HG02852 (cell line): ENCODE measurements at regions not wholly inside any gene's neighbourhood (a gene's known extent, or its start where the extent isn't known, plus 50 kb on each side); places are given as distances from the start of the nearest gene placed in this dataset.
"Not testable (repeated sequence)": the region's sequence is repeated elsewhere in the genome, so short reads cannot be mapped to it uniquely, and the experiment has no call there.

Source experiments
- ATAC-seq: cut with Tn5 transposase; IDR thresholded peaks from one replicate; pipeline ENCODE4 v1.9.1; 2021; ENCODE audit warnings: mild to moderate bottlenecking, moderate library complexity; ENCODE audit not compliant: unreplicated experiment

DNA sequence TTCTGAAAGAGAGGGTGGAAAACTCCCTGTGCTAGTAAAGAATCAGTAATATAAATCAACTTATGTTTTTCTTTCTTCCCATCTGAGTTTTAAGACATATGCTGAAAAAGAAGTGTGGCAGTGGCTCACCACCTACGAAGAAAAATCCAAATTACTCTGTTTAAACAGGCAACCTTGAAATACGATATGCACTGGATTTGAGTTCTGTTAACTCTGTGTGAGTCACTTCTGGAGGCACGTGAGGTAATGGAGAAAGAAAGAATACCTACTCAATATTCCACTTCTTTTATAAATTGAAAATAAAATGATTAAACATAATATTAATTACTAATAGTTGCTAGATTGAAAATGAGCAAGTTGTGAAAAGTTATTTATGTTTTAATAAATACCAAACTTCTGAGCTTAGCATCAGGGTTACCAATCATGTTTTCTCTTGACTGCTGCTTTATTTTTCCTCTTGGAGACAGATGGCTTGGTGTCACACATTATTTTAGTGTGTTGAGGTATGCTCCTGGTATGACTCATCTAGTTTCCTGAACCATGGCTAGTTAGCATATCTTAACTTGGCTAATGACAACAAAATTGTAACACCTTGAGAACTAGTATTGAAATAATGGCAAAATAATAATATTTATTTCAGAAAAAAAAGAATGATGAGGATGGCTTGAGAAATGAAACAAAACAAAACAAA lies 1705.5 kb upstream of the PIK3C3 start:
- ATAC-seq, result no peak

DNA sequence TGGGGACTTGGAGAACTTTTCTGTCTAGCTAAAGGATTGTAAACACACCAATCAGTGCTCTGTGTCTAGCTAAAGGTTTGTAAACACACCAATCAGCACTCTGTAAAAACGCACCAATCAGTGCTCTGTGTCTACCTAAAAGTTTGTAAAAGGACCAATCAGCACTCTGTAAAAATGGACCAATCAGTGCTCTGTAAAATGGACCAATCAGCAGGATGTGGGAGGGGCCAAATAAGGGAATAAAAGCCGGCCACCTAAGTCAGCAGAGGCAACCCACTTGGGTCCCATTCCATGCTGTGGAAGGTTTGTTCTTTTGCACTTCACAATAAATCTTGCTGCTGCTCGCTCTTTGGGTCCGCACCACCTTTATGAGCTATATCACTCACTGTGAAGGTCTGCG lies 1709.4 kb upstream of the PIK3C3 start:
- not testable (repeated sequence) for ATAC-seq

DNA sequence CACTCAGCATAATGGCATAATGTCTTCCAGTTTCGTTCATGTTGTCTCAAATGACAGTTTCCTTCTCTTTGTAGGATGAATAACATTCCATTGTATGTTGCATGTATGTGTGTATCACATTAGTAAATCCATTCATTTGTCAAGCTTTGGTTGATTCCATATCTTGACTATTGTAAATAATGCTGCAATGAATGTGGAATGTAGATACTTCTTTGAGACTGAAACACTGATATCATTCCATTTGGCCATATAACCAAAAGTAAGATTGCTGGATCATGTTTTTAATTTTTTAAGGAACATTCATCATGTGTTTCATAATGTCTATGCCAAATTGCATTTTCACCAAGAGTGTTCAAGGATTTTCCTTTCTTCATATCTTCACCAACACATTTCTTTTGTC lies 1711.4 kb upstream of the PIK3C3 start:
- no peak for ATAC-seq

DNA sequence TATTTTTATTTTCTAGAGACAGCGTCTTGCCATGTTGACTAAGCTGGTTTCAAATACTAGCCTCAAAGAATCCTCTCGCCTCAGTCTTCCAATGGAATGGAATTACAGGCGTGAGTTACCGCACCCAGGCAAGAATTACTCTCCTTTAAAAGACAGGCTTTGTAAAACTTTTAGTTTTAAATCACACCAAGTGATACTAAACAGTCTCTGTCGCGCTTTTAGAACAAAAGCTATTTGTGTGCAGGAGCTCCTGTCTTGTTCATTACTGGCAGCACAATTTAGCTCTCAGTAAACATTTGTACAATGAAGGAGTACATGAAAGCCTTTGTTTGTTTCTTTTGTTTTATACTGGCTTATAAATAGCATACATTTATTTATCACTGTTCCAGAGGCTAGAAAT lies 1719.2 kb upstream of the PIK3C3 start:
- no peak for ATAC-seq

DNA sequence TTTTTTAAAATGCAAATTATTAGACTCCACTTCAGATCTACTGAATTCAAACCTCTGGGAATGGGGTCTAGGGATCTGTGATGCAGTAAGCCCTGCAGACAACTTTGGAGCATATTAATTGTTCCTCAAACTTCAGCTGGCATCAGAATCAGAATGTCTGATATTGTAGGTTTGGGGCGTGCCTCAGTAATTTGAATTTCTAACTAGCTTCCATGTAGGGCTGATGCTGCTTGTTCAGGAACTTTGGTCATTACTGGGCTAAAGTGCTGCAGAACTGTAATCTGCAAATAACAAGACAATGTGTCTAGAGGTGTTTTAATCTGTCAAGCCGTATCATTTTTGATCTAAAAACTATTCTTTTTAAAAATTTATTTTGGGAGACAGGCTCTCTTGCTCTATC lies 1719.7 kb upstream of the PIK3C3 start:
- no peak for ATAC-seq

DNA sequence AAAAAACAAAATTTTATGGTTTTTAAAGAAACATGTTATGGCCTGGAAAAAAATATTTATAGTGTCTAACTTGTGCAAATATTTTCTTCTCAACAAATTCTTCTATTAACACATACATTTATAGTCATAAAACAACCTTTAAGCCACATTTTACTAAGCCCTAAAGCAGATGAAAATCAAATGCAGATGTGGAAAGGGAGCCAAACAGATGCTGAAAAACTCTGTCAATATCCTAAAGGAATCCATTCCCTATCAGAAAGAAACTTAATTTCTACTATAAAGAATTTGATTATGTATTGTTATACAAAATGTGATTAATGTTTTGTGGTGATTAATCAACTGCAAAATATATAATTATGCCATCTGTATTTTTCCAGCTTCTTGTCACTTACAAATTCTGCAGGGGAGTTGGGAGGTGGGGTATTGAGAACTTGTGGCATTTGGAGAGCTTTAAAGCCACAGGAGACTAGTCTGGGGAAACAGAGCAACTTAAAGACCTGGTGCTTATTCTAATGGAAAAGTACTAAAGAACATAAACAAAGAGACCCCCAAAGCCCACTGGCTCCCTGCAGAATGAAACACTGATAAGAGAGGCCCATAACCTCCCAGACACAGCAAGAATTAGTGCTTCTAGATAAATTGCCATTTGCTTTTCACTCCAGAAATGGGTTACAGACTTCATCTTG lies 1721.0 kb upstream of the PIK3C3 start:
- ATAC-seq, result no peak

DNA sequence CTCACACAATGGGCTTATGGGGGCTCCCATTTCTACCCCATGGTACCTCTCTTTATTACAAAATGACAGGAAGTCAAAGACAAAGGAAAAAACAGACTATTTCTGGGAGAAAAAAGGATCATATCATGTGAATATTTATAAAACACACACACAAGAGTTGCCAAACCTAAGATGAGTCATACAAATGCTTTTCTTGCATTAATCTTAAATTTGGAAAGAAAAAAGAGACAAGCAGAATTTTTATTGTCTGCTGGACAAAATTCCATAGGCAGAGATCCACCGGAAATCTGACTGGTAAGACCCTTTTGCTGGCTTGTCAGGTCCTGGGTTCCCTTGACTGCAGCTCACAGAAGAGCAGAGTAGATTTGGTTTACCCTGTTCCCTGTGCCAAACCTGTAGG lies 1732.3 kb upstream of the PIK3C3 start:
- ATAC-seq, result no peak

DNA sequence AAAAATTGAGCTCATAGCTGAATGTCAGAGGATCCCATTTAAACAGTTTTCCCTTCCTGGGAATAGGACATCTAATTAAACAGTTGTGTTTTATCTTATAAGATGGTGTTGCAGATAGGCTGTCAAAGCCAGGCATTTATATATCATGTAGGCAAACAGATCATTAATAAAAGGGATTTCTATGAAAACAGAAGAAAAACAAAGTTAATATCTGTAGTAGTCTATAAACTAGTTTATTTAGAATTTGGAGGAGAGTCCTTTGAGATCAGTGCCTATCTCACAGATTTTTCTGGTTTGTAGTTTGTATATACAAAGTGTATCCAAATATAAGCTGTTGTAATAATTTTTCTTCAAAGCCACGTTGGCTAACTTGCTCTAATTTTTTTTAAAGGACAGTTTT lies 1738.2 kb upstream of the PIK3C3 start:
- no peak for ATAC-seq

DNA sequence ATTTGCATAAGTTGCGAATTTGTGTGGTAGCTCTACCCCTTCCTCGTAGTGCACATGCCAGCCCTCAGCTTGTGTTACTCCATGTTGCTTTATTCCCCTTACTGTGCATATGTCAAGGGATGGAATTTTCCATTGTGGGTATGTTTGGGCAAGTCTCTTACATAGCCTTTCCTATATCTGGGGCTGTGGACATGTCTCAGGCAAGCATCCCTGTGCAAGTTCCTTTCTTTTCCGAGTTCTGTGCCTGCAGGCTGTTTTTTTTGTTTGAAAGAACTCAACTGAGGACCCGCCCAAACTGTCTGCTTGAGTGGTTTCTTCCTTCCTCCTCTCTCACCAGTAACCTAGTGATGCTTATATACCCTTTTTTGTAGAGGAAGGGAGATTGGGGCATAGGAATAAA lies 1739.1 kb upstream of the PIK3C3 start:
- ATAC-seq, result no peak

DNA sequence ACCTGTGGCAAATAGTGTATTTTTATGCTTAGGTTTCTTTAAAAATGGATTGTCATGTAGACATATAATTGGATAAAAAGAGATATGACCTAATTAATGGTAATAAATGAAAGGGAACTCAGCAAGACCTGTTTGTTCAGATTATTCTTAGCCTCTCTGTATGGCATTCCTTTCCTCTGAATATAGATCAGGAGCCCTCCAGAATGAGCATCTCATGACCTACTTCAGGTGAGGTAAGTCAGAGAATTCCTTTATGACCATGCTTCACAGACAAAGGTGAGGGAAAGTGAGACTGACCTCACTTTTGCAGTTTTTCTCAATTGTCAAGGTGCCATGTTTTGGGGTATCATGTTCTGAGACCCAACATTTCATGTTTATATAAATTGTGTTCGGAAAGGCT lies 1744.3 kb upstream of the PIK3C3 start:
- ATAC-seq, result no peak

DNA sequence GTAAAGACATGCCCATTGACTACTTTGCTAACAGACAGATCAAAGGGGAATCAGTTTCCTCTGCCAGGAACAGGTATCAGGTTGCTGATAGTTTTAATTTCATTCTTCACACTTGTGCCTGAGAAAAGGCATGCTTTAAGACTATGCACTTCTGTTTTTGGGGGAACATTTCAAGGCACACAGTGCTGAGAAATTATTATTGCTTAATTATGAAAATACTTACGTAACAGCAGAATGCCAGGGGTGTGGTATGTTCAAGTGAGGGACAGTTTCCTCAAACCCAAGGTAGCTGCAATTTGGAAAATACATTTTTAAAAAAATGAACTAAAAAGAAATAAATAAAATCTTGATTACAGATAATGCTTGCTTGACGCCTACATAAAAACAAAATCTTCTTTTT lies 1746.1 kb upstream of the PIK3C3 start:
- no peak for ATAC-seq

DNA sequence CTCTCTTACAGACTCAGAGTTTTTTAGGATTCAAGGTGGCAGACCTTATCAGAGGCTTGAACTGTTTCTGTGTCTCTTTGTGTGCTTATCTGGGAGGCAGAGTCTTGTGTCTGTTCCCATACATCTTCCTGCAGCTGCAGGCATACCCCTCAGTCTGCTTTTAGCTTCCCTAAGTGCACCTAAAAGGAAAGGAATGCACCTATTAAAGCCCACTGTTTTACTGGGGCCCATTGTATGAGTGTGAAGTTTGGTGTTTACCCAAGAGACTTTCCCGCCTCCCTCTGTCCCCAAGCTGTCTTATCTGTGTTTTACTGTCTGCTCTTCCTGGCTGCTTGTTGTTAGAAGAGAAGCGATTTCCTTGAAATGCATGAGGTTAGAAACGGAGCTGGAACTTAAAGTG lies 1757.3 kb upstream of the PIK3C3 start:
- ATAC-seq, result no peak

DNA sequence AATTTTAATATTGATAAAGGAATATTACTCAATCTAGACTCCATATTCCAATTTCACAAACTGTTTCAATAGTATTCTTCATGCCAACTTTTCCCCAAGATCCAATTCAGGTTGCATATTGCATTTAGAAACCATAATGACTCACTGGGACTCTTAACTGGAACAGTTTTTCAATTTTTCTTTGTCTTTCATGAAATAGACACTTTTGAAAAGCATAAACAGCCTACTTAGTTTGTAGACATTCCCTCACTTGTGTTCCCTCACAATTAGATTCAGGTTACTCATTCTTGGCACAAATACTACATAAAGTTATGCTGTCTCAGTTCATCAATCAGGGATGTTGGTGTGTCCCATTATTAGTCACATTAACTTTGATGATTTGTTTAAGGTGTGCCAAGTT lies 1768.4 kb upstream of the PIK3C3 start:
- no peak for ATAC-seq

DNA sequence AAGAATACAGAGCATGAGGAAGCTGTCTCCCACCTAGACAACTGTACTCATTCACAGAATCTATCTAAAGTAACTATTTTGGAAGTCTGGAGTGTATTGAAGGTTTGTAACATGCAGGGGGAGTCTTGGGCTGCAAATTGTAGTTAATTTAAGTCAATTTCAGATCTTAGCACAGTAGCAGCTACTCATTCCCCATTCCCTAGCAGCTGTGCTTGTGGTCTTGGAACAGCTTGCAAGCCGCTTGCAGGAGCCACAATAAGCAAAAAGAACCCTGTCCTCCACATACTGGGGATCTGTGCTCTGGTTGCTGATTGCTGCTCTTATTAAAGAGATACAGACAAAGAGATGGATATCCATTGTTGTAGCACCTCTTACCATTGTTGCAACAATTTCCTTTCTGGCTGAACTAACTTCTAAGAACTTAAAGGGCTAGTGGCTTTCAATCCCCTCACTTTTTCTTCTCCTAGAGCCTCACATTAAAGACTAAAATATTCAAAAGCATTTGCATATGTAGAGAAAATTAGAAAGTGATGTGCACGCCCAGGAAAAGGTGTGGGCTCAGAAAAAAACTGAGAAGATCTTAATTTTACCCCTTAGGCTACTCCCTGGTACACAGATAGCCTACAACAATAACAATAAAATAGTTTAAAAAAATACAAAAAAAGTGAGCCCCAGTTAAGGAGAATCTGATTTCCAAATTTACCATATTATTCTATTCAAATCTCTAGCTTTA lies 1775.1 kb upstream of the PIK3C3 start:
- no peak for ATAC-seq

DNA sequence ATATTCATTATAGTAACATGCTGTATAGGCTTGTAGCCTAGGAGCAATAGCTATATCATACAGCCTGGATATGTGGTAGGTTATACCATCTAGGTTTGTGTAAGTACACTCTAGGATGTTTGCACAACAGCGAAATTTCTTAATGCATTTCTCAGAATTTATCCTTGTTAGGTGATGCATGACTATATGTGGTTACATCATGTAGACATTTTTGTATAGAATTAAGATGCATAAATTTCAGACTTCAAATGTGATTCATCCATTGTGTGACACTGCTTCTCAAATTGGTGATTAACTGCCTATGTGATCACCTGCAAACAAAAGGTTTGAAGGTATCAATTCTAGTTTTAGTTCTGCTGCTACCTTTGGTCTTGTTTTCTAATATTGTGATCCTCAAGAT lies 1787.0 kb upstream of the PIK3C3 start:
- no peak for ATAC-seq

DNA sequence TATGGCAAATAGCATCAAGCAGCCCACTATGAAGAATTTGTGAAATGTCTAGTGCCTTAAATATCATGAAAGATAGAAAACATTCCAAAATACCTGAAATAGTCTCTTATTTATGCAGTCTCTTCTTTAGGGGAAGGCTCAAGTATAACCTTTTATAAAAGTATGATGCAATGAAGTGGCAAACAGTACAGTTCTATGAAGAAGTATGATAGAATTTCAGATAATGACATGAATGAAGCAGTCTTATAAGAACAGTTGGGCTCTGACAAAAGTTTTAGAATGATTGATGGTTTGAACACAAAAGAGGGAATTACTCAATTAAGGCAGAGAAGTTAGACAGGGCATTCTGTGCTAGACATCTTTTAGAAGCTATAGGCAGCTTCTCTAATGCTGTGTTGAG lies 1791.8 kb upstream of the PIK3C3 start:
- ATAC-seq, result no peak

DNA sequence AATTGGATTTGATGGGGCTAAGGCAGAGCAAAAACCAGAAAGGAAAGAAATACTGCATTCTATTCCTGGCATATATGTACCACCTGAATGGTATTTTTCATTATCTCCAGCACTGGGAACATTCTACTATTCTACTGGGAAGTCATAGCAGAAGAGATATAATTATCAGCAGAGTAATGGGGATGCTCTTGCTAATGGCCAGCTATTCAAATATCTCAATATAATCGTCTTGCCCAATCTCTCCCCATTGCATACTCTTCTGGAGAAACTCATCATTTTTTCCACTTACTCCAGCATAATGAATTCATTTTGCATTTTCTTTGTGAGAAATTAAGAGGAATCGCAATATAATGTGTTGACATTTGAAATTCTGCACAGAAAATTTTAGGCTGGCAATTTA lies 1794.7 kb upstream of the PIK3C3 start:
- no peak for ATAC-seq

DNA sequence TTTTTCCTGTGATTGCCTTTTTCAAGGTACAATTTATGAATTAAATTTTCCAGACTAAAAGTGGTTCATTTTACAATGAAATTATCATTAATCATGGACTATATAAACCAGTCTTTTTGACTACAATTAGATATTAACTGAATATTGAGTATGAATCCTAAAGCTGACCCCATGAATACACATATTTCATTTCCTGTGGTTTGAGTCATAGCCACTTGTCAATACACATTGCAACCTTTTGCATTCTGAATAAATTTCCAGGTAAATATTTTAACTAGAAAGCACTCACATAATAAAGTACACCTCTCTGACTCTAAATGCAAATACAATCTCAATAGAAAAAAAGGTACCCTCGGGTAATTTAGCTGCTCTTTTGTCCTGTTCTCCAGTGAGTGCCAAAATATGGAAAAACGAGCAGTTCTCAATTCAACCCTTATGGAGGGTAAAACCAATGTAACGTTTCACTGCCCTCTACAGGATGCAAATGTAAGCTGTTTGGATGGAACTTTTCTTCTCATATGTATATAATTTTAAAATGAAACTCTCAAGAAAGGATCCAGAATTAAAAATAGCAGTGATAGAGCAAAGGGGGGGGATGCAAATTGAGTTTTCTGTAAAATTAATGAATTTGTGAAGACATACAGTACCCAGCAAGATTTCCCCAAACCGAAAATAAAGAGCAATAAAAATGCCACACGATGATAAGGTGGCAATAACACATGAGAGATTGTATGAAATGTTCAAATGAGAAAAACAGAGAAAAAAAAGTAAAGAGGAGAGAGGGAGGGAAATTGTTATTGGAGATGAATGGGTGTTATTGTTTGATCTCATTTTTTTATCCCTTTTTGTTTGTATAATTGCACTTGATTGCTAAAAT lies 1795.7 kb upstream of the PIK3C3 start:
- no peak for ATAC-seq

DNA sequence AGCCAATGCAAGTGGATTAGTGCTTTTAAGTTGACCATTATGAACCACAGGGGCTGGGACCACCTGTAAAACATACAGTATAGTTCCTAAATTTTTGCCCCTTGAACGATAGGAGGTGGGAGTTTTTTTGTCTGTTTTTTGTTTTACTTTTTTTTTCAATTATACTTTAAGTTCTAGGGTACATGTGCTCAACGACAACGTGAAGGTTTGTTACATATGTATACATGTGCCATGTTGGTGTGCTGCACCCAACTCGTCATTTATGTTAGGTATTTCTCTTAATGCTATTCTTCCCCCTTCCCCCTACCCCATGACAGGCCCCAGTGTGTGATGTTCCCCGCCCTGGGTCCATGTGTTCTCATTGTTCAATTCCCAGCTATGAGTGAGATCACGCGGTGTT lies 1797.9 kb upstream of the PIK3C3 start:
- ATAC-seq, result no peak

DNA sequence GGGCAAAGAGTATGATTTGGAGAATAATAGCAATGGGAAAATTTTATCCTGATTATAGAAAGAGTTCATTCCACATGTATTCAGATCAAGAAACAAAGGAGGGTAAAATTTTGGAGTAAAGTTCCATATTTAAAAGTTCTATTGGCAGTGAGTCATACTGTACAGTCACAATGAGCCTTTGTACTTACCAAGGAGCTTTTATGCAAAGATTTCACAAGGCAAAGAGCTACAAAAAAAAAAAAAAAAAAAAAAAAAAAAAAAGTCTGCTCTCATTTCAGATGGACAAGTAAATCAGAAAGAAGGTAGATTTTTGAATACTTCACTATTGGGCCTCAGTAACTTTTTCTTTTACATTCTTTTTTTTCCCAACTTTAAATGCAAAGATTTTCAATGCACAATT lies 1802.2 kb upstream of the PIK3C3 start:
- ATAC-seq, result no peak

DNA sequence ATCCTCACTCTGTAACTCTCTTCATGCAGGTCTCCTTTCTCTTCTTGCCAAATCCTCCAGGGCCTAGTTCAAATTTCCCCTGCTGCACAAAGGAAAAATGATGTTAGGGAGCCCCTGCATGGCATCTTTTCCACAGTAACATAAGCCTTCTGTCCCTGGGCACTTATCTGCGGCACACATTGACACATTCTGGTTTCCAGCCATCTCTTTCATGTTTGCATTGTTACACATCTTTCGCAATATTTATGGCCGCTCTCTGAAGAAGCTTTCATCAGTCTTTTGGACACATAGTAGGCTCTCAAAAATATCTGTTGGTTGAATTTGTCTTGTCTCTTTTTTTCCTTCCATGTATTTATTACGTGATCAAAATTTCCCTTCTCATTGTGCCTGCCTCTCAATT lies 1806.1 kb upstream of the PIK3C3 start:
- no peak for ATAC-seq
